Nephron progenitor cell (in vitro differentiated cells): ENCODE measurements at regions not wholly inside any gene's neighbourhood (a gene's known extent, or its start where the extent isn't known, plus 50 kb on each side); places are given as distances from the start of the nearest gene placed in this dataset.

Experiments
- DNase-seq: peaks from one replicate; pipeline ENCODE4 v3.0.0; 2021
- H3K27ac Mint-ChIP-seq: 2 replicates; pipeline ENCODE4 v1.8.0; 2021; ENCODE audit warnings: mild to moderate bottlenecking, moderate library complexity, mixed read lengths
- H3K27me3 Mint-ChIP-seq: 2 replicates; pipeline ENCODE4 v1.8.0; 2021; ENCODE audit warnings: mild to moderate bottlenecking, low read depth, mixed read lengths; ENCODE audit not compliant: poor library complexity
- H3K36me3 Mint-ChIP-seq: 2 replicates; pipeline ENCODE4 v1.8.0; 2021; ENCODE audit warnings: low read depth, mixed read lengths
- H3K4me1 Mint-ChIP-seq: 2 replicates; pipeline ENCODE4 v1.8.0; 2021; ENCODE audit warnings: mixed read lengths
- H3K4me3 Mint-ChIP-seq: 2 replicates; pipeline ENCODE4 v1.8.0; 2021; ENCODE audit warnings: mild to moderate bottlenecking, moderate library complexity, mixed read lengths
- H3K9me3 Mint-ChIP-seq: 2 replicates; pipeline ENCODE4 v1.8.0; 2021; ENCODE audit warnings: mild to moderate bottlenecking, moderate library complexity, mixed read lengths
- CTCF ChIP-seq: fragments of 200-600 bp; sonication (generic); IDR thresholded peaks from 2 replicates; pipeline ENCODE4 v1.5.0; 2021; ENCODE audit warnings: antibody characterized with exemption

GRCh38 chr16:62652441-62653120, 616.3 kb upstream of the CDH8 start:
- no peak for TF ChIP-seq CTCF
- Mint-ChIP-seq H3K4me3 (no peak overlapping the region), H3K27me3 (no peaks in the 10 kb centered on the region), H3K4me1 (peaks cover 10% of the 10 kb centered on the region), H3K36me3 (no peaks in the 10 kb centered on the region), H3K9me3 (peaks cover 7% of the 10 kb centered on the region), H3K27ac (no peak overlapping the region)
- DNase-seq: no peak

GRCh38 chr16:62648256-62648655, 612.0 kb upstream of the CDH8 start:
- no peak for DNase-seq
- H3K4me3 Mint-ChIP-seq: no peak overlapping the region
- peaks cover 10% of the 10 kb centered on the region for H3K4me1 Mint-ChIP-seq
- peaks cover 7% of the 10 kb centered on the region for H3K9me3 Mint-ChIP-seq
- no peak for TF ChIP-seq CTCF
- H3K36me3 Mint-ChIP-seq: no peaks in the 10 kb centered on the region
- H3K27ac Mint-ChIP-seq: no peak overlapping the region
- no peaks in the 10 kb centered on the region for H3K27me3 Mint-ChIP-seq

- DNase-seq: no peak
- Mint-ChIP-seq H3K36me3 (no peaks in the 10 kb centered on the region), H3K4me1 (peaks cover 18% of the 10 kb centered on the region), H3K9me3 (peaks cover 4% of the 10 kb centered on the region), H3K27ac (no peak overlapping the region), H3K27me3 (peaks cover 2% of the 10 kb centered on the region), H3K4me3 (no peak overlapping the region)
- TF ChIP-seq CTCF: no peak
Observed at GRCh38 chr16:62644030-62644812, 608.0 kb upstream of the CDH8 start.

GRCh38 chr16:62642677-62643076, 606.4 kb upstream of the CDH8 start:
- TF ChIP-seq CTCF: no peak
- Mint-ChIP-seq H3K4me1 (peaks cover 18% of the 10 kb centered on the region), H3K27me3 (peaks cover 2% of the 10 kb centered on the region), H3K9me3 (no peaks in the 10 kb centered on the region), H3K27ac (no peak overlapping the region), H3K4me3 (no peak overlapping the region), H3K36me3 (no peaks in the 10 kb centered on the region)
- DNase-seq: no peak

GRCh38 chr16:62639890-62640289, 603.7 kb upstream of the CDH8 start:
- Mint-ChIP-seq H3K4me3 (no peak overlapping the region), H3K27me3 (peaks cover 2% of the 10 kb centered on the region), H3K4me1 (peaks cover 23% of the 10 kb centered on the region), H3K36me3 (no peaks in the 10 kb centered on the region), H3K9me3 (peaks cover 5% of the 10 kb centered on the region), H3K27ac (no peak overlapping the region)
- no peak for DNase-seq
- TF ChIP-seq CTCF: no peak
